GM12892 (cell line): ENCODE measurements at regions not wholly inside any gene's neighbourhood (a gene's known extent, or its start where the extent isn't known, plus 50 kb on each side); places are given as distances from the start of the nearest gene placed in this dataset.

Experiments used
- POLR2AphosphoS5 ChIP-seq: IDR thresholded peaks from 2 replicates; pipeline ENCODE4 v1.6.1; 2011; ENCODE audit warnings: low read depth, low read length, control low read depth
- TAF1 ChIP-seq: IDR thresholded peaks from 2 replicates; pipeline ENCODE4 v1.6.1; 2011; ENCODE audit warnings: low read depth, mild to moderate bottlenecking, control low read depth, low read length, borderline replicate concordance

GRCh38 chr12:74722709-74723108 is 185.1 kb downstream of the ATXN7L3B start:
- no peak for TF ChIP-seq POLR2AphosphoS5
- no peak for TF ChIP-seq TAF1
